ENCODE measurements at regions not wholly inside any gene's neighbourhood (a gene's known extent, or its start where the extent isn't known, plus 50 kb on each side); places are given as distances from the start of the nearest gene placed in this dataset.
"Not testable (repeated sequence)": the region's sequence is repeated elsewhere in the genome, so short reads cannot be mapped to it uniquely, and the experiment has no call there.

GRCh38 chr3:137460944-137461343 is 303.2 kb upstream of the SOX14 start:
- no peak for DNase-seq (ENCODE audit: low spot score)

DNA sequence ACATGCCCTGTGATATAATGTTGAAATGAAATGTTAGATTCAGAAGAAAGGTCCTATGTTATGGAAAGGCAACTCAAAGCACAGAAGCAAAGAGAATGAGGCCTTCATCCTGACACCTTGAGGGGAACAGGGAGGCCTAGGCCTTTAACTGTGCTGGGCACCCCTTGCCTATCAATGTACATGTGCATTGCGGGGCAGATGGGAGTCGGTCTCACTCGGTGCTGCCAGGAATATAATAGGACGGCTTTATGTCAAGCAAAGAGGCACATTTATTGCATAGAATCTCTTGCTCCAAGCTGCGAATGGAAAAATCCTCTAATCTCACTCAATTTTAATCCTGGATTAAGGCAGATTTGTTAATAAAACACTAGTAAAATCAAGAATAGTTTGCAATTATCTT is 301.0 kb upstream of the SOX14 start:
- no peak for DNase-seq (ENCODE audit: low spot score)

- DNase-seq (ENCODE audit: low spot score): no peak
Measured at GRCh38 chr3:137464341-137464740, 299.8 kb upstream of the SOX14 start.

DNA sequence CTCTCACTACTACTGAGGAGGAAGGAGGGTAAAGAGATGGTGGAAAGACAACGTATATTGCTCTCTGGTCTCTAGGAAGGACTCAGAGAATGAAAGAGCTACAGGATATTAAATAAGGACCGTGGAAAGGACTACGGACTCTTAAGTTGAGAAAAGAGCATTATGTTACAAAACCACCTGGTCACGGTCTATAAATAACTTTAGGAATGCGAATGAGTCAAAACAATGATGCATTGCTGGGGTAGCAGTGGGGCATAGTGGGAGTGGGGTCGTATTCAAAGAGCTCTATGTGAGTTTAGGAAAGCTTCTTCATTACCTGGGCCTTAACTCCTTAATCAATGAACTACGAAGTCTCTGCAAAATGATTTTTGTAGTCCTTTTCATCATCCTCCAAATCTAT is 295.7 kb upstream of the SOX14 start:
- no peak for DNase-seq (ENCODE audit: low spot score)

- no peak for DNase-seq (ENCODE audit: low spot score)
Measured at GRCh38 chr3:137469263-137469662, 294.9 kb upstream of the SOX14 start.

- no peak for DNase-seq (ENCODE audit: low spot score)
Measured at GRCh38 chr3:137471130-137471529, 293.0 kb upstream of the SOX14 start.

DNA sequence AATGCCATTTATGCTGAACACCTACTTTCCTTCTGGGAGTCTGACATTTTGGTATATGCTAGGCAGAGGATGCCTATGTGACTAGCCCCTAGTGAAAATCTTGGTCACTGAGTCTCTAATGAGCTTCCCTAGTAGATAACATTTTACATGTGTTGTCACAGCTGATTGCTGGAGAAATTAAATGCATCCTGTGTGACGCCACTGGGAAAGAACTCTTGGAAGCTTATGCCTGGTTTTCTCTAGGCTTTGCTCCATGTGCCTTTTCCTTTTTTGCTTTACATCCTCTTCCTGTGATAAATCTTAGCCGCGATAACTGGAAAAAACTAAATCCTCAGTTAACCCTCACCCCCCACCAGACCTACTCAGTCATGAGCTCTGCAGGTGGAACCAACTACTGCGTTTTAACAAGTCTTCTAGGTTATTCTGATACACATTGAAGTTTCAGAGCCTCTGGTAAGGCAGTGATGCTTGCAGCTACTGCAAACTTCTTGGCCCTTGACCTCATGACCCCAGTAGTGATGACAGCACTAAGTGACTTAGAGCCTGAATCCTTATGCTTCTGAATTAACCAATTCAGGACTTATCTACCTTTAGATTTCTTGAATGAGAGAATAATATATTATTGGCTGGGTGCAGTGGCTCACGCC is 292.4 kb upstream of the SOX14 start:
- no peak for DNase-seq (ENCODE audit: low spot score)

GRCh38 chr3:137477614-137478013 is 286.5 kb upstream of the SOX14 start:
- DNase-seq (ENCODE audit: low spot score): no peak

DNA sequence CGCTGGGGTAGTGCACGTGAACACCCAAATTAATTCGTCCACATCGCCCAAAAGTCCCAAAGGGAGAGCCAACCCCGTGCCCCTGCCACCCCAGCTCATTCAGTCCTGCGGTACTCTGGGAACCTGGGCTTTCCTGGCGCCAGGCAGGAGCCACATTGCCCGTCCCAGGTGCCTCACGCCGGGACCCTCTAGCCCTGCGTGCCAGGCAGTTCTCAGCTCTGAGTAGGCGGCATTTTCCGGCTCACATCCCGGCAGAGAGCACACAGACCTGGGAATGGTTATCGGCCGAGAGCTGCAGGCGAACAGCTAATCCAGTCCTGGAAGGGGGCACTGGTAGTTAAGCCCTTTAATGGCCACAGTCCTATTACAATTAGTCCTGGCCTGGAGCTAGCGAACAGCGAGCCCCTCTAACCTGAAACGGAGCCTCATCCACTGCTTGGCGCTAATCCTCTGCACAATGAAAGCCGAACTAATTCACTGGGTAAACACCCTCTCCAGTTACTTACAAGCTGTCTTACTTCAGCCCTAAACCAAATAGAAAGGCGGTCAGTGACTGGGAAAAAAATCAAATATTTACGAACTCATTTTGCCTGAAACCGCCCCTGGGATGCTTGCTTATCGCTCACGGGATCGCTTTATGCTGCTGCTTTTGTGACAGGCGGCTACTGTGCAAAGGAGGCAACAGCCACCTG is 254.6 kb upstream of the SOX14 start:
- DNase-seq (ENCODE audit: low spot score): no peak

GRCh38 chr3:137511655-137512054 is 252.5 kb upstream of the SOX14 start:
- DNase-seq (ENCODE audit: low spot score): no peak

GRCh38 chr3:137514853-137515252 is 249.3 kb upstream of the SOX14 start:
- DNase-seq (ENCODE audit: low spot score): no peak

GRCh38 chr3:137519602-137520001 is 244.5 kb upstream of the SOX14 start:
- no peak for DNase-seq (ENCODE audit: low spot score)

- DNase-seq (ENCODE audit: low spot score): no peak
Measured at GRCh38 chr3:137524751-137525150, 239.4 kb upstream of the SOX14 start.

GRCh38 chr3:137525471-137525870 is 238.6 kb upstream of the SOX14 start:
- DNase-seq (ENCODE audit: low spot score): no peak

- DNase-seq (ENCODE audit: low spot score): no peak
Measured at GRCh38 chr3:137542049-137542448, 222.1 kb upstream of the SOX14 start.

- DNase-seq (ENCODE audit: low spot score): no peak
Measured at GRCh38 chr3:137554242-137554641, 209.9 kb upstream of the SOX14 start.

- no peak for DNase-seq (ENCODE audit: low spot score)
Measured at GRCh38 chr3:137568880-137569279, 195.2 kb upstream of the SOX14 start.

DNA sequence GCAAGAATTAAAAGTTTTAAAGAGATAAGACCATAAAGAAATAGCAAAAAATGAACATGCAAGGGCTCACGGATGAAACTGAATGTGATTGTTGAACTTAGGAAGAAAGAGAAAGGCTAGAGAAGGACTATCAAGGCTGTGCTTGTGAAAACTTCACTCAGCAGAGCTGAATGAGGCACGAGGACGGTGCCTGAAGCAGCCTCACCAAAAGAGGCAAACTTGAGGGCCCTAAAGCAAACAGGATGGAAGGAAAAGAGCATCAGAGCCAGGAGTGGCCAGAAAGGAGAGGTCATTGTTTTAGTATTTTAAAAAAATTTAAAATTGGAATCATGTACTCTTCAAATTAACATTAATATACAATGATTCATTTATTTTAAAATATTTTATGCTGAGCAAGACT is 191.2 kb upstream of the SOX14 start:
- no peak for DNase-seq (ENCODE audit: low spot score)

DNA sequence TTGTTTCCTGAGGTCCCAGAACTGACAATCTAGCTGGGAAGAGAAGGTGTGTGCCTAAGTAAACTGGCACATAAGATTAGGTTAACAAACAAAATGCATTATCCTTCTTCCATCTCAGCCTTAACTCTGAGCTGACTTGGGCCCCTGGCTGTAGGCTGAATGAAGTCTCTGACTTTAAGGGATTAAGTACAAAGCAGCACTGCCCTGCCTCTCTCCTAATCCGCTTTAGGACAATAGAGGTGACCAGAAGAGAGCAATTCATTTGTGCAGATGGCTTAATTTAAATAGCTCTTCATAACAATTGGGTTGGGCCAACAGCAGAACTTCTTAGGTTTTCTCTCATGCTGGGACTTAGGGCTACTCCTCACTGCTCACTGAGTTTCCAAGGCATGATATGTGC is 181.6 kb upstream of the SOX14 start:
- no peak for DNase-seq (ENCODE audit: low spot score)

DNA sequence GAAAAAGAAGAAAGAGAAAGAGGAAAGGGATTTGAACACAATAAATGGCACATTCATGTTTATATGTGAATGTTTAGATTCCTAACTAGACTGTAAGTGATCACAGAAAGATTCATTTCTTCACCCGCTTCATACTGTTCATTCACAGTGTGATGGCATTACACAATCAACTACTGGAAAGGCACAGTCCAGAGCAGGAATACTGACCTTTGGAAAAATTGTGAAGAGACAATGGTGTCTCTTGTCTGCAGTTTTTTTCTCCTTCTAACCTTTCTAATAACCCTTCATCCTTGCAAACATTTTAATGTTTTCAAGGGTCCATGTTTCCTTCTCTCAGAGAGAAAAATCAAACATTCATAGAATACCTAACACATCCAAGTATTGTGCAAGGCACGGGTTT is 180.9 kb upstream of the SOX14 start:
- DNase-seq (ENCODE audit: low spot score): no peak

GRCh38 chr3:137588871-137589270 is 175.2 kb upstream of the SOX14 start:
- DNase-seq (ENCODE audit: low spot score): no peak

GRCh38 chr3:137595415-137595814 is 168.7 kb upstream of the SOX14 start:
- DNase-seq (ENCODE audit: low spot score): not testable (repeated sequence)

DNA sequence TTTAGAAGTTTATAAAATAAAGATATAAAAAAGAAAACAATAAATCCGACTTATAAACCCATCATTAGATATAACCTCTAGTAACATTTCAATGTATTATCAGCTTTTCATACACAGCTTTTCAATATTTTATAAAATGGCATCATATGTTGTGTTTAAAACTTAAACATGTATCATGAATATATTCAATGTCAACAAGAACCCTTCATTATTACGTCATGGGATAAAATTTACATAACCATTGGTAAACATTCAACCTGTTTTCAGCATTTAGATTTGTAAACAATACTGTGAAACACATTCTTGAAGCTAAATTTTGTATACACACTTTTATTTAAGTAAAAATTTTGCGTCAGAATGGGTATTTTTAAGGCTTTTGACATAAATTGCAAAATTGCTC is 153.4 kb upstream of the SOX14 start:
- DNase-seq (ENCODE audit: low spot score): no peak

DNA sequence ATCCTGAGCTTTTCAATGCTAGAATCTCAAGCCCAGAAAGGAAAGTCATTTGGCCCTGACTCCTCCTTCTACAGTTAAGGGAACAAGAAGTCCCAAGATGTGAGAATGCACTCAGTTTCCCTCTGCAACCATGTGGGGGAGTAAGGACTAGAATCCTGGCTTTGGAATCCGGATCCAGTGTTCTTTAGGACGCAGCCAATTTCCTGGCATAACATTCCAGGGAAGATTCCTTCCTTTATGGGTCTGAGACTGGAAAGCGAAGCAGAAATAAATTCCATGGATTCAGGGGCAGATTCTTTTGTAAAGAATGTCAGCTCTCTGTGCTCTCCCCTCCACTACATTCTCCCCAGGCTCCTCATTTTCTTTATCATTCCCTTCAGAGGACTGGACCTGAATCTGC is 151.8 kb upstream of the SOX14 start:
- no peak for DNase-seq (ENCODE audit: low spot score)
